ENCODE measurements at regions not wholly inside any gene's neighbourhood (a gene's known extent, or its start where the extent isn't known, plus 50 kb on each side); places are given as distances from the start of the nearest gene placed in this dataset.

- TF ChIP-seq BHLHE40 (IDR thresholded peaks at IDR 0.05; ENCODE audit: borderline replicate concordance): no peak
- TF ChIP-seq FOXM1 (IDR thresholded peaks at IDR 0.05; ENCODE audit: borderline replicate concordance): no peak
- no peak for TF ChIP-seq TARDBP (IDR thresholded peaks at IDR 0.05)
- no peak for TF ChIP-seq SUZ12 (IDR thresholded peaks at IDR 0.05)
- no peak for TF ChIP-seq NFRKB (IDR thresholded peaks at IDR 0.05)
- TF ChIP-seq HDGF (IDR thresholded peaks at IDR 0.05; ENCODE audit: borderline replicate concordance): no peak
- TF ChIP-seq SP1 (IDR thresholded peaks at IDR 0.05): no peak
- TF ChIP-seq ELF4 (IDR thresholded peaks at IDR 0.05): no peak
- no peak for TF ChIP-seq LEF1 (IDR thresholded peaks at IDR 0.05; ENCODE audit: borderline replicate concordance)
- TF ChIP-seq FOXA1 (IDR thresholded peaks at IDR 0.05): no peak
- TF ChIP-seq FOXK2 (IDR thresholded peaks at IDR 0.05): no peak
Measured at GRCh38 chr1:185593271-185593670, 140.9 kb upstream of the HMCN1 start.
